ENCODE measurements at regions not wholly inside any gene's neighbourhood (a gene's known extent, or its start where the extent isn't known, plus 50 kb on each side); places are given as distances from the start of the nearest gene placed in this dataset.

DNA sequence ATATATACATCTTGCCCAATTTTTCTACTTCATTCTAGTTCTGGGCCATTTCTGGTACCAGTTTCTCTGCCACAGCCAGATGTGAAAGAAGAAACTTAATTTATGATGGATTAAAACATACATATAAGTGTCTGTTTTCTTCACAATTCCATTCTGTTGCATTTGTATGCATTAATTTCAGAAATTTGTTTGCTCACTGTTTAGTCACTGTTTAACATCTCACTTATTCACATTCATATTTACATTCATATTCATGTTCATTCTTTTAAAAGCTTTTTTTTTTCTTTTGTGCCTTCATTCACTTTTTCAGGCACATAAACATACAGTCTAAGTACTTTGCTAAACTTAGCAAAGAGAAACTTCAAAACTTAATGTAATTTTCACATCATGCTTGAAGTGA is 684.0 kb upstream of the CDH9 start:
- Histone ChIP-seq H3K9ac (replicated peaks; ENCODE audit: extremely low read depth, insufficient read depth, low read length) (no peak overlapping the region), H3K27ac (ENCODE audit: insufficient read depth, low read depth, low read length) (no peak overlapping the region), H3K27me3 (ENCODE audit: control insufficient read depth in 2 of 2, insufficient read depth in 2 of 2, low read length in 2 of 2) (no peaks in the 10 kb centered on the region), H3K4me2 (ENCODE audit: insufficient read depth, low read length) (no peak overlapping the region), H3K79me2 (ENCODE audit: control insufficient read depth, insufficient read depth, low read length) (no peaks in the 10 kb centered on the region), H3K9me3 (replicated peaks; ENCODE audit: control insufficient read depth, insufficient read depth, low read length) (peaks cover 4% of the 10 kb centered on the region), H4K20me1 (replicated peaks; ENCODE audit: control insufficient read depth, extremely low read depth, insufficient read depth, low read length) (no peaks in the 10 kb centered on the region), H3K4me1 (ENCODE audit: control insufficient read depth, extremely low read depth, insufficient read depth, low read length) (no peaks in the 10 kb centered on the region), H3K9me1 (replicated peaks; ENCODE audit: control insufficient read depth, extremely low read depth, insufficient read depth, low read length) (no peaks in the 10 kb centered on the region), H3K4me3 (replicated peaks in 1 of 3; ENCODE audit: insufficient read depth in 1 of 3, low read depth in 1 of 3, low read length in 3 of 3) (no peak overlapping the region), H2AFZ (ENCODE audit: low read depth, low read length) (no peak overlapping the region), H3K36me3 (ENCODE audit: control insufficient read depth in 2 of 2, extremely low read depth in 1 of 2, insufficient read depth in 2 of 2, low read length in 2 of 2) (no peaks in the 10 kb centered on the region)
- no peak for FAIRE-seq
- no peak for TF ChIP-seq POLR2AphosphoS5 (IDR thresholded peaks at IDR 0.05; ENCODE audit: insufficient read depth, low read depth, low read length)
- TF ChIP-seq POLR2A (IDR thresholded peaks at IDR 0.05; ENCODE audit: low read depth, low read length), result no peak
- TF ChIP-seq, protein P1, sequence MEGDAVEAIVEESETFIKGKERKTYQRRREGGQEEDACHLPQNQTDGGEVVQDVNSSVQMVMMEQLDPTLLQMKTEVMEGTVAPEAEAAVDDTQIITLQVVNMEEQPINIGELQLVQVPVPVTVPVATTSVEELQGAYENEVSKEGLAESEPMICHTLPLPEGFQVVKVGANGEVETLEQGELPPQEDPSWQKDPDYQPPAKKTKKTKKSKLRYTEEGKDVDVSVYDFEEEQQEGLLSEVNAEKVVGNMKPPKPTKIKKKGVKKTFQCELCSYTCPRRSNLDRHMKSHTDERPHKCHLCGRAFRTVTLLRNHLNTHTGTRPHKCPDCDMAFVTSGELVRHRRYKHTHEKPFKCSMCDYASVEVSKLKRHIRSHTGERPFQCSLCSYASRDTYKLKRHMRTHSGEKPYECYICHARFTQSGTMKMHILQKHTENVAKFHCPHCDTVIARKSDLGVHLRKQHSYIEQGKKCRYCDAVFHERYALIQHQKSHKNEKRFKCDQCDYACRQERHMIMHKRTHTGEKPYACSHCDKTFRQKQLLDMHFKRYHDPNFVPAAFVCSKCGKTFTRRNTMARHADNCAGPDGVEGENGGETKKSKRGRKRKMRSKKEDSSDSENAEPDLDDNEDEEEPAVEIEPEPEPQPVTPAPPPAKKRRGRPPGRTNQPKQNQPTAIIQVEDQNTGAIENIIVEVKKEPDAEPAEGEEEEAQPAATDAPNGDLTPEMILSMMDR (IDR thresholded peaks at IDR 0.05; ENCODE audit: extremely low read depth in 1 of 2, insufficient read depth in 1 of 2, low read depth in 1 of 2, low read length in 2 of 2), result no peak
- no peak for TF ChIP-seq MYC (IDR thresholded peaks at IDR 0.05; ENCODE audit: low read depth, low read length)
- TF ChIP-seq GATA2 (IDR thresholded peaks at IDR 0.05; ENCODE audit: insufficient read depth, insufficient read length, low read depth, low read length), result no peak
- no peak for TF ChIP-seq JUN (IDR thresholded peaks at IDR 0.05; ENCODE audit: borderline replicate concordance, insufficient read depth, insufficient read length, low read depth)
- TF ChIP-seq, protein P2, sequence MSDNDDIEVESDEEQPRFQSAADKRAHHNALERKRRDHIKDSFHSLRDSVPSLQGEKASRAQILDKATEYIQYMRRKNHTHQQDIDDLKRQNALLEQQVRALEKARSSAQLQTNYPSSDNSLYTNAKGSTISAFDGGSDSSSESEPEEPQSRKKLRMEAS (IDR thresholded peaks at IDR 0.05; ENCODE audit: insufficient read depth, insufficient read length), result no peak
- no peak for TF ChIP-seq FOS (IDR thresholded peaks at IDR 0.05; ENCODE audit: borderline replicate concordance, insufficient read depth, low read length)
- no peak for TF ChIP-seq EZH2 (IDR thresholded peaks at IDR 0.05; ENCODE audit: borderline replicate concordance, low read depth, low read length, severe bottlenecking)
- dilution Hi-C loops (cut with MboI; ENCODE audit: extremely low pct_ligation_motif_present, low sequenced_read_pairs) (no loop called here), intact Hi-C loops (cut with micrococcal nuclease) (no loop called here)
- no peak for DNase-seq (ENCODE audit: low read depth, low spot score)
- ChIA-PET POLR2A (no interaction called here), CTCF (no interaction called here)
- no TSS peak for BruUV-seq (replicated peaks)

Data from endothelial cell of umbilical vein (primary cell).